SW 1271 (cell line): ENCODE measurements at regions not wholly inside any gene's neighbourhood (a gene's known extent, or its start where the extent isn't known, plus 50 kb on each side); places are given as distances from the start of the nearest gene placed in this dataset.
A peak's percentile ranks its signal among the peaks of the same experiment; 100 is the strongest.

Experiments used
- DNase-seq, 2 experiments: peaks; one replicate each; lab custom pipeline; 2025; lab: John Stamatoyannopoulos, UW

- DNase-seq, result no peak
These were observed 392.9 kb downstream of the IPMK start for GRCh38 chr10:57874810-57875209.

DNA sequence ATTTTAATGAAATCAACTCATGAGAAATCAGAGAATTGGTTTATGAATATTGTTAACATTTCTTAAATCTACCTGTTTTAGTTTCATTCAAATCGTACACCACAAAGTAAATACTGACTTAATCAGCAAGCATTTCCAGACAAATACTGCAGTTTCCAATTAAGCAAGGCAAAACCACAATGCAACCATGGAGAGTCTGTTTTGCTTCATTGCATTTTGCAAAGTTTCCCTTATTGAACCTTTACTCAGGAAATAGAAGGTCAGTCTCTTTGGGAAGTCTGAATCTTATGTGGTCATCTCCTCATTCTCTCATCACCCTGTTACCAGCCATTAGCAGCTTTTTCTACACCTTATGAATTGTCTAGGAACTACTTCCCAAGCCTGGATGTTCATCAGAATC lies 400.5 kb downstream of the IPMK start:
- no peak for DNase-seq

GRCh38 chr10:57864765-57865680 lies 402.7 kb downstream of the IPMK start:
- no peak for DNase-seq

- DNase-seq, result peak in 1 of 2 experiments; percentile 18
These were observed 417.9 kb downstream of the IPMK start for GRCh38 chr10:57849691-57850357.

DNA sequence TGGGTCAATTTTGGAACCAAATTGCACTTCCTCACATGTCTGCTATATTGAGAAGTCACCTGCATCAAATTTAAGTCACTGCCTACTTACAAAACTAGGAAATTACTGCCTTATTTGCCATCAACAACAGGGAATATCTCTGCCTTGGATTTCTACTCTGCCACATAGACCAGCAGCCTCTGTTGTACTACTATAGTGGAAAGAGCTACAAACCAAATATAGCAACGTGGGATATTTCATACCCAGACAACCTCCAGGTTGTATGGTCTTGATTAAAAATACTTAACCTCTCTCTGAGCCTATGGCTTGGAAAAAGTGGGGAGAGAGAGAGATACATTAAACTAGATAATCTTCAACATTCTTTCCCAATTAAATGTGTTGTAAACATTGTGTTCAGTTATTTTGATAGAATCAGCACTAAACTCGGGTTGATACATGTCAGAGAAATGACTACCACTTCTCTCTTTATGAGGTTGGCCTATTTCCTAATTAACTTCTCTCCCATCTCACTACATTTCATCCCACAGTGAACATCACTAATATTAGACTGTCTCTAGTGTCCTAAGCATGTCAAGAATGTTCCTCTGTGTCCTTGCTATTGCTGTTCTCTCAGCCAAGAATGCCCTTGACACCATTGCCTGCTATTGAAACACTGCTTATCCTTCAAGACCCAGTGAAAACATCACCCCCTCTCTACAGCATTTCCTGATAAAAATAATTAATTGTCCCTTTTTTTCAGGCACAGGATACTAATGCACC lies 421.2 kb downstream of the IPMK start:
- DNase-seq, result no peak

DNA sequence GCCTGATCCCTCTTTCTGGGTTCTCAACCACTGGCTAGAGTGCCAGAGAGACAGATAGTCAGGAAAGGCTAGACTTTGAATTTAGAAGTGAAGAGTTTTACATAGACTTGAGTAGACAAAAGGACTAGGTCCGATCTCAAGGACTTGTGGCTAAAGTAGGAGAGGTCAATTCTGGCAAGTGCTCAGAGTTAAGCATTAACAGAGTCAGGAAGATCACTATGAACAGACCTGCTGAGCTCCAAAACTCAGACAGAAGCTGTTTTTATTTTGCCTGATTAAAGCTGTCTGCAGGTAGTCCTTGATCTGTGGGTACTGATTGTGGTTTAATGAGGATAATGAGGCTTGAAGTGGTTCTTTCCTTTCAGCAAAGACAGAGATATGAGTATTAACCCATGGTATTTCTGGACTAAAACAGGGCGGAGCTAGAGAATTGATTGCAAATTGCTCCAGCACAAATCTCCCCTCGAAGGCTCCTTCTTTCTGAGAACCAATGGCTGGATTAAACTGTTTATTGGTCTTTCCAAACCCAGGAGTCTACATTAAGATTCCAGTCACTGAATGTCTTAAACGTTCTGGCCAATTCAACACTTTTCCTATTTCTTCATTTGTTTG lies 423.2 kb downstream of the IPMK start:
- no peak for DNase-seq

DNA sequence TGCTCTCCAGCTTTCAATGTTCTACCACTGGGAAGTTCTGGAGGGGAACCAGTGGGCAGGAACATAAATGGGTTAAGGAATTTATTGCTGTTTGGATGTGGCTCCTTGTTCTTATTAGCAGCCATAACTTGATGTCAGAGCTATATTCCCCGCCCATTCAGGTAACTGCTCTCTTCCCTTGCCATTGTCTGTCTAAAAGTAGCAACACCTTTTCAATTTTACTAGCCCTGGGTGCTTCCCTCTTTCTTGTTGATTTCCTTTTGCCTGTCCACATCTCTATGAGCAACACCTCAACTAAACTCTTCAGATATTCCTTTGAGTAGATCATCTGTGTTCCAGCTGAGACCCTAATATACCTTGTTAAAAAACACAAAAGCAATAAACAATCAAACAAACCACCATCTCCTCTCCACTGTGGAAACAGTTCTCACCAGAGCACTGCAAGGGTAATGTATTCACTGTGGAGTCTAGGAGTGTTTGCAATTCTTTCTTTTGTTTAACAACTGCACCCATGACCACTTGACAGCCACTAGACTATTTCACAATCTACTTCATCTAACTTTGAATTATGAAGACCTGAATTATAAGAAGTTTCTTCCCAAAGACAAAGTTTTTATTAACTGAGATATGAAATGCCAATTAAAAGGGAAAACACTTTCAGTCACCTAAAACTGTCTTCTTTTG lies 436.7 kb downstream of the IPMK start:
- DNase-seq, result no peak

DNA sequence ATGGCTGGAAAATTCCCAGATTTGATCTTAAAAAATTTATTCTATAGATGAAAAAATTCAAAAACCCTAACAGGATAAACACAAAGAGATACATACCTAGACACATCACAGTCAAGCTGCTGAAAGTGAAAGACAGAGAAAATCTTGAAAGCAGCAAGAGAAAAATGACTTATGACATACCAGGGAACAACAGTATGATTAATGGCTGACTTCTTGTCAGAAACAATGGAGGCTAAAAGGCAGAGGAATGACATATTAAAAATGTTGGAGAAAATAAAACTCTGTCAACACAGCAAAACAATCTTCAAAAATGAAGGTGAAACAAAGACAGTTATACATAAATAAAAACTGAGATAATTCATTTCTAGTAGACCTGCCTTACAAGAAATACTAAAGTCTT lies 442.7 kb downstream of the IPMK start:
- no peak for DNase-seq

DNA sequence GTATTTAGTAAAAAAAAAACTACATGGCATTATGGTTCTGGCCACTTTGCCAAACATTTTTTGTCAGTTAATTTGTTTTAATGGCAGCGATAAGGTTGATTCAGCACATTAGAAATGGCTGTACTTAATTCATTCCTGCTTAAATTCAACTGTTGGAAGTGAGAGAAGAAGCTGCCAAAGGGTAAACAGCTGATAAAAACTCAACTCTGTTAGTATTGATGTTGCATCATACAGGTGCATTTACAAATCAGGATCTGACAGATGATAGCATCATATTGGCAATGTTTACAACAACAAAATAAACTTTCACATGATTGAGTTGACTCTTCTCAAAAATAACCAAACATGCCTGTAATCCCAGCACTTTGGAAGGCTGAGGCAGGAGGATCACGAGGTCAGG lies 444.3 kb downstream of the IPMK start:
- no peak for DNase-seq

GRCh38 chr10:57822965-57823364 lies 444.7 kb downstream of the IPMK start:
- no peak for DNase-seq

- DNase-seq, result no peak
These were observed 449.2 kb downstream of the IPMK start for GRCh38 chr10:57818522-57818921.

GRCh38 chr10:57817741-57818140 lies 450.0 kb downstream of the IPMK start:
- no peak for DNase-seq

GRCh38 chr10:57815949-57816348 lies 451.7 kb downstream of the IPMK start:
- DNase-seq, result no peak

GRCh38 chr10:57809961-57810360 lies 457.7 kb downstream of the IPMK start:
- DNase-seq, result no peak

DNA sequence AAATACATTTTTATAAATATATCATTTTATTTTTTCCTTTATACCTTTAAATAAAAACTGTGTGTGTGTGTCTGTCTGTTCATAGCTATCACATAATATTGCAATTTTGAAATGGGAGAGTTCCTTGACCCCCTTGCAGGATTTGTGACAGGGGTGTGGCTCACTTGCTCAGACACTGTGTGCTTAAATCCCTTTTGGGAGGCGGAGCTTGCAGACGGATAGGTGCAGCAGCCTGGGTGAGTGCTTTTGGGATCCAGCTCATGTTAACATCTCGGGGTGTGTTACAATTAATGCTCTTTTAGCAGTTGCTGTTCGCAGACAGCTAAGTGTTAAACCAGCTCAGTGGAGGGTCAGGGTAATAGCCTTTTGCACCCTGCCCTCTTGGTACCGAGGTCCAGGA lies 459.8 kb downstream of the IPMK start:
- DNase-seq, result no peak

GRCh38 chr10:57806675-57807074 lies 461.0 kb downstream of the IPMK start:
- no peak for DNase-seq

GRCh38 chr10:57799625-57800024 lies 468.1 kb downstream of the IPMK start:
- DNase-seq, result no peak

DNA sequence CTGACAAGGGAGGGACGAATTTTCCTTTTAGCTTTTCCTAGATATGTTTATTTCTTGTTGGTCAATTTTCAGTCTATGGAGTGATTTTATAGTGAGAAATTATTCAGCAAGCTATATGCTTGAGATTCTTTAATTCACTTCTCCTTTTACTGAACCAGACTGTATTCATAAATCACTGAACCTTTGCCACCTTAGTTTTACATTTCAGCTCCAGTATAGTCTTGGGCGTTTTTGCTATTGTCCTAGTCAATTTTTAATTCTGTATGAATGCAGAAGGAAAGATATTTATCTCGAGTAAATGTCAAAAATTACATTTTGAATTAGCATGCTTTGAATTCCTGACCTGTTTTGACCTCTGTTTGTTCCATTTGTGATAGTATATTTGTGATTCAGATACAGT lies 468.9 kb downstream of the IPMK start:
- DNase-seq, result no peak

DNA sequence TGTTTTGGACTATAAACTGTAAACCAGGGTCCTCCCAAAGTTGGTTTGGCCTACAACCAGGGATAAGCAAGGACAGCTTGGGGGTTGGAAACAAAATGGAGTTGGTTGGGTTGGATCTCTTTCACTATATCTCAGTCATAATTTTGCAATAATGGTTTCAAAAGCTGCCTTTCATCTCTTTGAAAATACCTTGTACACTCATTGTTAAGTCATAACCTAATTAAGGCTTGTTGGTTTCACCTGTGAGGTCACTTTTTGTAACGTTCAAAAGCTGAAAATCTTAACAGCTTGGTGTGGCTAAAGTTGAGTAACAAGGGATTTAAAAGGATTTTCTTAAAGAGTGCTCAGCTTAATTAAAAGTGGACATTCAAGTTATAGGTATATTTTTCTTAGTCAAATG lies 476.1 kb downstream of the IPMK start:
- DNase-seq, result no peak

GRCh38 chr10:57790703-57791102 lies 477.0 kb downstream of the IPMK start:
- DNase-seq, result no peak

DNA sequence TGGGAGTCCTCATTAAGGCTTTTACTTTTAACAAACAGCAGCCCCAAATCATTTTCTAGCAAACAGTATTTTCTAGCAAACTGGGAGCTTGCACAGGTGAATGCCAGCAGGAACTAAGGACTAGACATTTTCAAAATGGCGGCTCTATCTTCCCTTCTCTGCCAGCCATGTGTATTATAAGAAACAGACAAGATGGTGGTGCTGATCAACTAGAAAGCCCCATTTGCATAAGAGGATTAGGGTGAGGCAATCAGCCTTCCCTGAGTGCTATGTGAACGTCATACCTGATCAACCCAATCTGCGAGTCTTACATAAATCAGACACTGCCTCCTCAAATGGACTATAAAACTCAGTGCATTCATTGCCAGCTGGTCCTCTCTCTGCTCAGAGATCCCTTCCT lies 479.6 kb downstream of the IPMK start:
- no peak for DNase-seq
